GM19193 (cell line): ENCODE measurements at regions not wholly inside any gene's neighbourhood (a gene's known extent, or its start where the extent isn't known, plus 50 kb on each side); places are given as distances from the start of the nearest gene placed in this dataset.

Experiments used
- POLR2A ChIP-seq: IDR thresholded peaks from 4 replicates; pipeline ENCODE4 v1.6.1; 2011; ENCODE audit not compliant: insufficient read depth, insufficient read length; ENCODE audit errors: extremely low read depth

DNA sequence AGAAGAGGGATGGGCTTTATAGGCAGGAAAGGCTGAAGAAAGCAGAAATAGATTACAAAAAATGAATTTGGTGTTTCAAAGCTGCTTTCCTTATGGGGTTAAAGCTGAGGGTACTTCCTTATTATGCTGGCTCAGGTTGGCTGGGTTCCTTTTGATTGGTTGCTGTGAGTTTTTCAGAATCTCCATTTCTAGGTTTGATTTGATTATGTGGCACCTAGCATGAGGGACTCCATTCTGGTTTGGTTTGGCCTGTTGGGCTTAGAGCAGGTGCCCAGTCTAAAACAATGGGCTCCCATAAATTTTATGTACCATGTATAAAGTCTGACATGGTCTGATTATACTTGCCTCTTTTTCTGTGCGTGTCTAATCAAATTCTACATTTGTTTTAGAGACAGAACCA lies 362.7 kb downstream of the CXCL12 start:
- no peak for TF ChIP-seq POLR2A

- TF ChIP-seq POLR2A: no peak
These were observed 364.4 kb downstream of the CXCL12 start for GRCh38 chr10:44020322-44021111.

DNA sequence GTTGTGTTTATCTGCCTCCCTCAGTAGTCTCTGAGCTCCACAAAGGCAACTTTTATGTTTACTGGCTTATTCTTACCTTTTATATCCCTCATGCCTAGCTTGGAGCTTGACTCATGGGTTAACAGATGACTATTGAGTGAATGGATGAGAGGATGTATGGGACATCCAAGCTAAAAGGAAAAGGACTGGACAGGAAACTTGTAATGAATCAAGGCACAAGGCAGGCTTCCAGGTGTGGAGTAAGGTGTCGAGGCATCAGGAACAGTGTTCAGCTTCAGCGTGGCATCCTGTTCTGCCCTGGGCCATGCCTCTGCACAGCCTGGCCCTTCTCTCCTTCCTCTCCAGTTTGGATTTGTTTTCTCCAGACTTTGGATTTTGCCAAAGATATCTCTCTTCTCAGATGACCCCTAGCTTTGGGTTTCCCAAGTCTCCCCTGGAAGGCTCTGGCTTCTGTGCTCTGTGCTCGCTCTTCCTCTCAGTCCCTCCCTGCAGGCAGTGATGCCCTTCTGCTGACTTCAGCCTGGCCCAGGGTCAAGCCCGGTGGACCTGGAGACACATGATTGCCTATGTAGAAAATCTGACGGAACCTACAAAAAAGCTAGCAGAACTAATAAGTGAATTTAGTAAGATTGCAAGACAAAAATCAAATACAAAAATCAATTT lies 367.3 kb downstream of the CXCL12 start:
- TF ChIP-seq POLR2A: no peak

DNA sequence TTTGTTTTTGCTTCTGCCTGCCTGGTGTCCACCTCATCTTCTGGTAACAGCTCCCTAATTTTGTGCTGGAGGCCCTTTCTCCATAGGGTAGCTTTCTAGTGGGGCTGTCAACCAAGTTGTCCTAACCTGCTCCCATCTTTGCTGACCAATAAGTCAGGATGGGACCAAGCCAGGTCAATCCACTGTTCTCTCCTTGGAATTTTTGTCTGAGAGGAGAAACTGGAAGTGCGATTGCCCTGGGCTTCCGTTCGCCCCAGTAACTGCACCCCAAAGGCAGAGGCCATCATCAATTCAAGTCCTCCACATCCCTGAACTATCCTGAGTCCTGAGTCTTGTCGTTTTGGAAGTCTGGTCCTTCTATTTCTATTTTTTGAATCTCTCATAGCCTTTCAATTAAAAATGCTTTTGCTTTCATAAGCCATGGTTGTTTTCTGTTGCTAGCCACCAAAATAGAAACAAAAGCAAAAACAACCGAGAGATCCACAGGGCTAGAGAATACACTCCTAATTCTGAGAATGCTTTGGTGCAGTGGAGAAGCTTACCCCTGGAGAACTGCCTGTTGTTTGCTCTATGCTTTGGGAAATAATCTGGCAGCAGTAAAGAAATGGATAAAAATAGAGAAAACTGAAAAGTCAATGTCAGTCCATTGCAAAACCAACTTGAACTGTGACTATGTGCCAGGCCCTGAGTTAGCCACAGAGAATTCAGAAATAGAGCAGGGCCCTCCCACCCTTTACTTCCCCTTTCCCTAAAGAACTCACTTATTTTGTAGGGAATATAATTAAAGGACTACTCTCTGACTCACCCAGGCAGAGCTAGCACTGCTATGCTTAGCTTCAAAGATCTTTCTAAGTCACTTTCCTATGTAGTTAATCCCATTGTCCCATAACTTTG lies 368.1 kb downstream of the CXCL12 start:
- no peak for TF ChIP-seq POLR2A

DNA sequence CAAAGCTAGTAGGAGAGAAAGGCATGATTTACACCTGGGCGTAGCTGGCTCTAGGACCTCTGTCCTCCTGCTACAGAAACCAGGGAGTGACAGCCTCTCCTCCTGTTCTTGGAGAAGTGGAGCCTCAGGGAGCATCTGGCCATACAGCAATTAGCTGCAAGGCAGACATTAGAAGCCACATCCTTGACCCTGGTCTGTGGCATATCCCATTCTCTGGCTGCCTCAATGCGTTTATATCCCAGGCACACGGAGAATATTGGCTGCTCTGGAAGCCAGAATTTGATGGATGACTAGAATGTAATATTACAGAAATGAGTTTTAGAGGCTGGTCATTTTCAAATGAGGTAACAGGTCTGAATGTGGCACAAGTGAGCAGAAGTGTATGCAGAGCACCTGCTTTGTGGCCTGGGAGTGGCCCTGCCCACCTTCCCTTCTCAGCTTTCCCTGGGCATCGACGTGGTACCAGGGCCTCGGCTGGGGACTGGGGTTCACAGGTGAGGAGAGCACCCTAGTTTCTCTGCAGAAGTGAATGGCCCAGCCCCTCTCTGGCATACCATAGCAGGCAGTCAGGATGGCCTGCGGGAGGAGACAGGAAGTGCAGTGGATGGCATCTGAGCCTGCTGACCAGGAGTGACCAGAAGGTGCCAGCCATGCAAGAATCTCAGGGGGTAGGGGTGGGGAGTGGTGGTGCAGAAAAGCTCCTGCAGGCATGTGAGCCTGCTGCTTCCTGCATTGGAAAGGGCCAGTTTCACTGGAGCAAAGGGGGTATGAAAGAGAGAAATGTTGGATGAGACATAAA lies 367.2 kb upstream of the ZNF32 start:
- no peak for TF ChIP-seq POLR2A

- TF ChIP-seq POLR2A: no peak
These were observed 366.1 kb upstream of the ZNF32 start for GRCh38 chr10:44014644-44015250.

GRCh38 chr10:44013981-44014380 lies 365.3 kb upstream of the ZNF32 start:
- TF ChIP-seq POLR2A: no peak

- no peak for TF ChIP-seq POLR2A
These were observed 364.2 kb upstream of the ZNF32 start for GRCh38 chr10:44012921-44013320.

DNA sequence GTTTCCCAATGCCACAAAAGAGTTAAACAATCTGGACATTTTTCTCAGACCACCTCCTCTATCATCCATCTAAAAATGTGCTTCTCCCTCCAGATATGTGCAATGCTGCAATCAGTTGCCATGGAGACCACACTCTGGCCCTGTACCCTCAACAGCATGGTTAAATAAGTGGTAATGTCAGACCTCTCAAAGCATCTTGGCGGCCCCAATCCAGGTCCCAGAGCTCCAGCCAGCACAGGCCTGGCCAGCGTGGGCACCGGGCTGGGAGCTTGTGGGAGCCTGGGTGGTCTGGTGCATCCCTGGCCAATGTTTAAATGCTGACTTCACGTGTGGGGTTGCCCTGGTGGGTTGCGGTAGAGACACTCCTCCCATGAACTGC lies 362.9 kb upstream of the ZNF32 start:
- no peak for TF ChIP-seq POLR2A

DNA sequence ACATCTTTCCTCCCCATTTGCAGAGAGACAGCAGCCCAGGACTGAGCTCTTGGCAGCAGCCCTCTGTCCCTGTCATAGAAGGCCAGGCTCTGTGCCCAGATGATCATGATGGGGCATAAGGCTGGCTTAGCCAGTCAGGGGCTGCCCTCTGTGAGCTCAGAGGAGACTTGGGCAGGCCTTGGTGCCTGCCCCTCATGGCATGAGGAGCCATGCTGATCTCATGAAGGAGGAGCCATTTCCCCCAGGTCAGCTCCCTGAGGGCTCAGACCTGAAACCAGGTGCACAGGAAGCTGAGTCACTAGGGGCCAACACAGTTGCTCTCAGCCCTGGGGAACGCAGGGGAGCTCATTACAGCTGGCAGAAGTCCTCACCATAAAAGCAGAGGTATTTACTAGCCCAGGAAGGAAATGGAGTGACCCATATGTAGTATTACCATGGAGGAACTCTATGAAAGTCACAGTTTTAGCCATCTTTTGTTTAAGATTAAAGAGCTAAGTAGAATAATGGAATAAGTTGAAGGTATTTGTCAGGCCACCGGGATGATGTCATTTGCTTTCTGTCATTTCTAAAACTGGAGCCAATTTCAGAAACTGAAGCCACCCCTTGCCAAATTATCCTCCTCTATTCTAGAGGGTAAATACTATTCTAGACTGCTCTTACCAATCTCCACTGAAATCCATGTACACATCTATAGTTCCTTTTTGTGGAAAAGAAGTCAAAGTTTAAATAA lies 362.4 kb upstream of the ZNF32 start:
- peak; percentile 40 for TF ChIP-seq POLR2A

DNA sequence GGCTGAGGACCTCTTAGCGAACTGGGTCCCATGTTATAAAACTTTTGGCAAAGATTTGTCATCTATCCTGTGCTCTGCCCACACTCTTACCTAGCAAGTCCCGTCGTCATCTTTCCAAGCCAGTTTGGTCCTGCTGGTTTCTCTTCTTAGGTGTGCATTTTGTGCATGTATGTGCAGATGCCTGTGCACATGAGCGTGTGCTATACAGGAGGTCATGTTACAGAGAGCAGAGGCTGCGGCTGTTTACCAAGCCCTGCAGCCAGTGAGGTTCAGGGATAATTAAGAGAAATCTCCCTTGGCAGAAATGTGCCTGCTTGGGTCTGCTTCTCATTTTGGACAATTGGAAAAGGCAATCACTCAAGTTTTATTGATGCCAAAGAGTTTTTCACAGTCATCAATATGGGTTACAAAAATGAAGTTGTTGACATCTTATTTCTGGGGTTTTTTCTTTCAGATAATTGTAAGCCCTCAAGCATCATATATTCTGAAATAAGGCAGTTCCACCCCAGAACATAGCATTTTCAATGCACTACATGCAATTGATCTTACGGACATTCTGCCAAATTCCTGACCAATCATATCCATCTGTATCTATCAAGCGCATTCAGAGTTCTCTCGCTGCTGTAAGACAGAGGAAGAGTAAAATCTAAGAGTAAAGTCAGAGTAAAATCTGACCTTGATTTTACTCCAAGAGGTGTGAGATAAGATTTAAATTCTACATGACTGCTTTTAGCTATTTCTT lies 361.4 kb upstream of the ZNF32 start:
- TF ChIP-seq POLR2A: no peak

DNA sequence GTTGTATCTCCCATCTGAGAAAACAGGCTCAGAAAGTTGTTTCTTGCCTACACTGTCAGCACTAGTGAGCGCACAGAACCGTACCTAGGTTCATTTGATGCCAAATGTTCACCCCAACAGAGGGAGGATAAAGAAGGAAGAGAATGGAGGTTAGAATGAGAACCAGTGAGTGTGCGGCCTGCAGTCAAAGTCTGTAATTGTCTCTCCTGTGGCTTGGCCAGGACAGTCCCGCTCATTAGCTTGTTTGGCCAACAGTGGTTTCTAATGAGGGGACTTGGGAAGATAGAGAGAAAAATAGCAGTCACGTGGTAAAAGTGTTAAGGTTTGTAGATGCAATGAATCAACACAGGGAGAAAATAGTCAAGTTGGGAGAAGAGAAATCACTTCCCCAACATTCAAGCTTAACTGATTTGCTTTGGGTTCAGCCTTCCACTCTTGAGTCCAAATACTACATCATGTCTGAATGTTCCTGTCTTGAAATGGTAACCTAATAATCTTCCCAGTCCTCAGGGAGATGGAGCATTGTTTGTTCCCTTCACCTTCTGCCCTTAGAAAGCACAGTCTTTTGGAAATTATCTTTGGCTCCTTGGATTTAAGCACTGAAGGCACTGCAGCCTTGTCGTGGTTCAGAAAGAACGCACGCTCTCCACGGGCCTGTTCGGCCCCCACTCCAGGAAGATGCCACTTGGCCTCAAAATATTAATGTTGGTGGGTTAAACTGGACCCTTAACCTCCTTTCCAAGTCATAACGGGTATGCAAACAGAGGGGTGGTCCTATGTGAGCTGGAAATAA lies 360.4 kb upstream of the ZNF32 start:
- no peak for TF ChIP-seq POLR2A

- TF ChIP-seq POLR2A: no peak
These were observed 359.7 kb upstream of the ZNF32 start for GRCh38 chr10:44008270-44008916.
